ENCODE measurements at regions not wholly inside any gene's neighbourhood (a gene's known extent, or its start where the extent isn't known, plus 50 kb on each side); places are given as distances from the start of the nearest gene placed in this dataset.
"Not testable (repeated sequence)": the region's sequence is repeated elsewhere in the genome, so short reads cannot be mapped to it uniquely, and the experiment has no call there.

- not testable (repeated sequence) for DNase-seq (ENCODE audit: extremely low read depth in 1 of 11, low read depth in 9 of 11, low spot score in 4 of 11)
Measured at GRCh38 chr2:87568554-87569278, 179.2 kb upstream of the PLGLB2 start.

DNA sequence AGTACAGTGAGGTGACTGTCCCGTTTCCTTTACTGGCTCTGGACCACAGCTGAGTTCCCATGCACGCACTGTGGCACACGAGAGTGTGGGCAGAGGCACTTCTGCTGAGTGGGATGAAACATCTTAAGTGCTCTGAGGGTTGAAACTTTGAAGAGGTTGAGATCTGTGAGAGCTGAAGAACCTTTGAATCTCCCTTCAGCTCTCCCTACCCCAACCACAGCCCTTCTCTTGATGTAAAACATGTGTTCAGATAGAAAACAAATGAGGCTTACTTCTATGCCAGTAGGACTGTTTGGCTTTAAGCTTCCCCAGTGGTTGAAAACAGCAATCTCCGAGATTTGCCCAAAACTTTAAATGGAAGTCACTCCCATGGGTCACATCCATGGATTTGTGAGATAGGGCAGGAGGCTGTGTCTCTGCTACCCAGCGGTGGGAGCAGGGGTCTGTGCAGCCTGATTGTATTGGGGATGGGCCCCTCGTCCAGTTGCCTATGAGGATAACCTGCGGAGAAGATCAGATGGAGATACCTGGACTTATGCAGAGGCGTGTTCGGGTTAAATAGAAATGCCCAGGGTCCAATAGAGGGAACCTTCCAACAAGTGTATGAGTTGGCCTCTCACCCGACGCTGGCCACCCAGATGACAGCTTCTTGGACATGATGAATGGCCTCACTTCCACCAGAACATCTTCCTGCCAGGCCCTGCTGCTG lies 178.0 kb upstream of the PLGLB2 start:
- not testable (repeated sequence) for DNase-seq (ENCODE audit: extremely low read depth in 1 of 11, low read depth in 9 of 11, low spot score in 4 of 11)

- DNase-seq (ENCODE audit: extremely low read depth in 1 of 11, low read depth in 9 of 11, low spot score in 4 of 11): not testable (repeated sequence)
Measured at GRCh38 chr2:87571889-87572465, 175.9 kb upstream of the PLGLB2 start.

DNA sequence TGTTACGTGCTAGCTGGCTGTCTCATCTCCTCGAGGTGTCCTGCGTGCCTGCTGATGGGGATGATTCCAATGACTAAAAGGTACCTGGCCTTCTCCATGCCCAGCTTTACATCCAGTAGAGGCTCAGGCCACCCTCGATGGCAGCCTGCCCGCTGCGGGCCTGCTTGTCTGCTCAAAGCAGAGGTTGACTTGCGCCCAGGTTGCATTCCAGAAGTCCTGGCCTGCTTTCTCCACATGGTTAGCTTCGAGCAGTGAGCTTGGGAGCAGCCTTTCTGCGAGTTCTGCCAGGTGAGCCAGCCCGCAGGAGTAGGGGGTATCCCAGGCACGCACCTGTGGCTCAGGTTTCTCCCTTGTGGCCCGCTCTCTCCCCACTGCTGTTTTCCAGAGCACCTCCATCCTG lies 175.0 kb upstream of the PLGLB2 start:
- DNase-seq (ENCODE audit: extremely low read depth in 1 of 11, low read depth in 9 of 11, low spot score in 4 of 11): not testable (repeated sequence)

GRCh38 chr2:87573386-87574192 lies 174.3 kb upstream of the PLGLB2 start:
- not testable (repeated sequence) for DNase-seq (ENCODE audit: extremely low read depth in 1 of 11, low read depth in 9 of 11, low spot score in 4 of 11)

DNA sequence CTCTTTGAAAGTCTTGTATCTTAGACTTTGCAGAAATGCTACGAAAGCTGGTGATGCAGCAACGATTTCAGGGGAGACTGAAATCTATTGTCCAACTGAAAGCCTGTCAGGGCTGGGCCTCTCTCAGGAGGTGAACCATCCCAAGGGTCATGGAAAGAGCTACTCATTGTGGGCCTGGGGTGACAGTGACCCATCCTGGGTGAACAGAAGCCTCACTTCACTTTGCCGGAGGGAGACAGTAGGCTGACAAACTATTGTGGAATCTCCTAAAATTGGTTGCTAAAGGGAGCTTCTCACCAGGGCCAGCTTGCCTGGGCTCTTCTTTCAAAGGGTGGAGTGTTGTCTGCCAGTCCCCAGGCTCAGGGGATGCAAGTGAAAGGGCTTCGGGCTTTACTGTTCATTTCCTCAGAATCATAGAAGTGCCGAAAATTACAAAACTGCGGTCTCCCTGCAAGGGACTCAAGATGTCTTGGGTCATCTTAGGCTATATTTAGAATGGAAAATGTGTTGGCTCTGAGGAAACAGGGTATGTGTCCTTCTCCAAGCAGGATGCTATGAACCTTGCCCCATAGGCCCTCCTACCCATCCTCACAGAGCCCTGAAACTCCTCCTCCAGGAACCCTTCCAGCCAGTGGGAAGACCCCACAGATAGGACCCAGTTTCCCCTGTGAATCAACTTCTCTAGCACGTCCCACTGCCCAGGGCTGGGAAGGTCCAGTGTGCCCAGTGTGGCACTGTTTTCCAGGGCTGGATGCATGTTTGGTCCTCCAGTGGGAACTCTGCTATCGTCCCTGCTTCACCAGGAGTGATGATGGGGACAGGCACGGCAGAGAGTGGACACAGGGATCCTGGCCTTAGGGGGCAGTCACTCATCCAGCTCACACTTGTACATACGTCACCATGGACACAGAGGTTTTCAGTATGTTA lies 173.4 kb upstream of the PLGLB2 start:
- not testable (repeated sequence) for DNase-seq (ENCODE audit: extremely low read depth in 1 of 11, low read depth in 9 of 11, low spot score in 4 of 11)

DNA sequence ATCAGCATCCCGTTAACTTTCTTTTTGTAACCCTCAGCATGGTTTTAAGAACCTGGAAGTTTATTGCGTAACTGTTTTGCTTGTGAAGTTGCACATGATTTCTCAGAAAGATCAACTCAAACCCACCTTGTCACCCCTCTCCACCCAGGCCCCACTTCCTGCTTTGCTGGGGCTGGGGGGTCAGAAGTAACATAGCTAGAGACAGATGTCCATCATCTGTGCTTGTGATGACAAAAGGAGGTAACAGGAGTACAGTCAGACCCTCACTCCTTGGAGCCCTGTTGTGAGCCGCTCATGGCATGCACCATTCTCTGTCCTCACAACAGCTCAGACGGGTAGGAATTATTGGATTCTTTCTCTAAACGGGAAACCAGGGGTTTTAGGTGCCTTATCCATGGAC lies 172.7 kb upstream of the PLGLB2 start:
- DNase-seq (ENCODE audit: extremely low read depth in 1 of 11, low read depth in 9 of 11, low spot score in 4 of 11): not testable (repeated sequence)

DNA sequence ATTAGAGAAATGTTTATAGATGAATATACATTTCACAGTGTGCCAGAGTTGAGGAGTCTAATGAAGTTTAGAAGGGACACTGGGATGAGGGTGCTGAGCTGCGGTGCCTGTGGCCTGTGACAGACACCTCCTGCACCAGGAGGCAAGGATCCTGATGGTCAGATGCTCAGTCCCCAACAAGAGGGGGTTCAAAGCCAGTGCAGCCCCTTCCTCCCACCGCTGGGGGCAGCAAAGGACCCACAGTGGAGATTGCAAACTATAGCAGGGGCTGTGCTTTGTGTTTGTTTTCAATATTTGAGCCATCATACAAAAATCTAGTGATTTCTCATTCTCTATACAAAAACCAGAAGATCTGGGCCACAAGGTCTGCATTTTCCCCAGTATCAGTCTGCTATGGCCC lies 170.5 kb upstream of the PLGLB2 start:
- not testable (repeated sequence) for DNase-seq (ENCODE audit: extremely low read depth in 1 of 11, low read depth in 9 of 11, low spot score in 4 of 11)

DNA sequence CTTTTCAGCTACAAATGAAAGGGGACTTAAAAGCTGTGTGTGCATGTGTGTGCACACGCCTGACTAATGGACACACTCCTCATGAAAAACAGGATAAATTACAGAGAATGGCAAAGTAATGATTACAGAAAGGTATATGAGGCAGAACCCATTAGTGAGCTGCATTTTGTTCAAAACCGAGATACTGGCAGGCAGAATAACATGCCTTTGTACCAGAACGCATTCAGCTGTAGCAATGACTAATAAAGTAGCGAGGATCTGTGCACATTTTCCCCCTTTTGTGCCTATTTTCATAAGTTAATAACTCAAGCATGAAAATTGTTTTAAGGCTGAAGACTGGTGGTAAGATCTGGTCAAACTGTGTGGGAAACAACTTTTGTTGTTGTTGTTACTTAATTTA lies 165.7 kb upstream of the PLGLB2 start:
- DNase-seq (ENCODE audit: extremely low read depth in 1 of 11, low read depth in 9 of 11, low spot score in 4 of 11): not testable (repeated sequence)

DNA sequence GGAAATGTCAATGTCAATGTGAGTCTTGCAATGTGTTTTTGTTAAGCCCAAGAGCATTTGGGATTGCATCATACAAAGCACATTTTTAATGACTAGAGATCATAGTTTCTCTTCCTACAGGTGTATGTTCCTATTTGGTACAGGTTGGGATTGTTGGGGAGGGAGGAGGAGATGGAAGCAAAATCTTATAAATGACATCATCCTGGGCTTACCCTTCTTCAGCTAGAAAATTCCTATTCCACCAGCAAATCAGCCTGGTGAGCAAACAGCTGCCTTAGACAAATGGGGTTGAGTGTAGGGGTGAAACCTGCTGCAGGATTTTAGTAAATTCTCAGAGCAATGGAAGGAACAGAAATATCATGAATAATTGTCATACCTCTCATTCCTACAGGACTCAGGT lies 165.3 kb upstream of the PLGLB2 start:
- not testable (repeated sequence) for DNase-seq (ENCODE audit: extremely low read depth in 1 of 11, low read depth in 9 of 11, low spot score in 4 of 11)

- not testable (repeated sequence) for DNase-seq (ENCODE audit: extremely low read depth in 1 of 11, low read depth in 9 of 11, low spot score in 4 of 11)
Measured at GRCh38 chr2:87583370-87583769, 164.5 kb upstream of the PLGLB2 start.

- DNase-seq (ENCODE audit: extremely low read depth in 1 of 11, low read depth in 9 of 11, low spot score in 4 of 11): not testable (repeated sequence)
Measured at GRCh38 chr2:87583803-87584202, 164.1 kb upstream of the PLGLB2 start.

- DNase-seq (ENCODE audit: extremely low read depth in 1 of 11, low read depth in 9 of 11, low spot score in 4 of 11): peak in 4 of 11 donors; percentile 18 to 33 (median 30)
Measured at GRCh38 chr2:87584268-87584906, 163.5 kb upstream of the PLGLB2 start.

GRCh38 chr2:87587934-87588333 lies 160.0 kb upstream of the PLGLB2 start:
- DNase-seq (ENCODE audit: extremely low read depth in 1 of 11, low read depth in 9 of 11, low spot score in 4 of 11): not testable (repeated sequence)

DNA sequence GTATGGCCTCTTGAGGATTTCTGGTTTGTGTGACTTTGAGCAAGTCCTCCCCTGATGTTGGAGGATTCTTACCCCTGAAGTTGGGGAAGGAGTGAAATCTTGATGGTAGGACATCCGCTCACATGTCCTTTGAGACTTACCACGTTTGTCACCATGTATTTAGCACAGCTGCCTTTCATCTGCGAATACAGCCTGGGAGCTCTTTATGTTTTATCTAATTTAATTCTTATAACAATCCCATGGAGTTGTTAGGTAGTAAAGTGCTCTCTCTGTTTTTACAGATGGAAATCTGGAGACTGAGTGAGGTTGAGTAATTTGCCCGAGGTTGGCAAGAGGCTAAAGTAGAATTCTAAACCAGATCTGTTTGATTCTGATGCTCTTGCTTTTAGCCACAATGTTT lies 154.9 kb upstream of the PLGLB2 start:
- DNase-seq (ENCODE audit: extremely low read depth in 1 of 11, low read depth in 9 of 11, low spot score in 4 of 11): not testable (repeated sequence)

- not testable (repeated sequence) for DNase-seq (ENCODE audit: extremely low read depth in 1 of 11, low read depth in 9 of 11, low spot score in 4 of 11)
Measured at GRCh38 chr2:87593784-87594610, 153.9 kb upstream of the PLGLB2 start.

DNA sequence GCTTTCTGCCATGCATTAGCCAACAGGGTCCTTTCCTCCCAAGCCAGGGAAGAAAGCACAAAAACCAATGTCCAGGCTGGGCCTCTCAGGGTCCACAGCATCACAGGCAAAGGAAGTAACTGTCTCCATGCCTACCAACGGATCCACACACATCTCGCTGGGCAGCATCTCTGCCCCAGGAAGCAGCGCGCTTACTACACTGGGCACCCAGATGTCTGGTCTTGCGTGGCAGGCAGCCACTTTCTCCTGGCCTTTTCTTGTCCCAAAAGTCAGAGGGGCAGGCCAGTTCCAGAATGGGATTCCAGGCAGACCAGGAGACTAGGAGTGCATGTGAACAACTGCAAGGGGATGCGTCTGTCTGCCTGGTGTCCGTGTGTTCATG lies 153.3 kb upstream of the PLGLB2 start:
- DNase-seq (ENCODE audit: extremely low read depth in 1 of 11, low read depth in 9 of 11, low spot score in 4 of 11): not testable (repeated sequence)
